ENCODE measurements at regions not wholly inside any gene's neighbourhood (a gene's known extent, or its start where the extent isn't known, plus 50 kb on each side); places are given as distances from the start of the nearest gene placed in this dataset.

DNA sequence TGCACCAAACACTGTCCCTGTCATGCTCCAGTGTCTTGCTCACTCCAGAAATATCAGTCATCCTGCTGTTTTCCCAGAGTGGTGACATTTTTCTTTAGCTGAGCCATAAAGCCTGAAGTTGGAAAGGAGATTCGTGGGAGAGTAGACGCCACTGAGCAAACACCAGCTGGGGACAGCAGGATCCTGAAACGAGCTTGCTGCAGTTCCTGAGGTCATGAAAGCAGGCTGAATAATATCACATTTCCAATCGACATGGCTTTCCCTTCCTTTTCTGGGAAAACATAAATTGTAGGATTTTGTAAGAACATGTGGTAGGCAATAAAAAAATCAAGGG lies 276.4 kb downstream of the CDCA7 start:
- no peak overlapping the region for H4K91ac ChIP-seq (ENCODE audit: insufficient read length, low read depth, low read length)
- H3K27ac Mint-ChIP-seq: peak overlapping the region in 2 of 3 experiments; percentile 4 to 12; a peak in 1 of 7 replicates

More for the DNA sequence above, 276.4 kb downstream of the CDCA7 start:
- Histone ChIP-seq H3K9me3 (ENCODE audit: control insufficient read depth, low read depth, low read length) (no peaks in the 10 kb centered on the region), H3K27ac (ENCODE audit: insufficient read length, low read depth, low read length) (no peak overlapping the region), H3K9ac (ENCODE audit: extremely low read depth, insufficient read length, low read length) (no peak overlapping the region), H3K4me1 (ENCODE audit: insufficient read depth, low read length) (no peaks in the 10 kb centered on the region), H4K5ac (ENCODE audit: insufficient read length, low read depth, low read length) (no peak overlapping the region), H3K23ac (ENCODE audit: insufficient read length, low read depth, low read length) (no peak overlapping the region), H3K18ac (ENCODE audit: insufficient read length, low read depth, low read length) (no peak overlapping the region), H3K23me2 (ENCODE audit: insufficient read length, low read depth, low read length, poor library complexity, severe bottlenecking) (no peaks in the 10 kb centered on the region), H3K4ac (ENCODE audit: low read depth, low read length) (no peak overlapping the region), H2BK120ac (ENCODE audit: low read depth, low read length, poor library complexity, severe bottlenecking) (no peak overlapping the region), H3T11ph (ENCODE audit: low read length) (no peak overlapping the region), H2AFZ (ENCODE audit: low read length) (no peak overlapping the region), H3K4me2 (ENCODE audit: insufficient read depth, insufficient read length, low read length) (no peak overlapping the region), H3K27me3 (ENCODE audit: insufficient read depth, low read length) (no peaks in the 10 kb centered on the region), H2BK12ac (ENCODE audit: insufficient read length, low read depth, low read length) (no peak overlapping the region), H2BK20ac (ENCODE audit: low read depth, low read length, poor library complexity, severe bottlenecking) (no peak overlapping the region), H2BK5ac (ENCODE audit: insufficient read length, low read length) (no peak overlapping the region), H4K20me1 (ENCODE audit: control insufficient read depth, insufficient read depth, insufficient read length) (no peaks in the 10 kb centered on the region), H3K79me2 (ENCODE audit: insufficient read depth, low read length) (no peaks in the 10 kb centered on the region), H2BK15ac (ENCODE audit: low read depth, low read length) (no peak overlapping the region), H3K14ac (ENCODE audit: insufficient read depth, low read length) (no peak overlapping the region), H3K56ac (ENCODE audit: insufficient read length, low read depth, low read length) (no peak overlapping the region), H3K79me1 (ENCODE audit: insufficient read depth, low read depth, low read length, poor library complexity, severe bottlenecking) (no peaks in the 10 kb centered on the region), H4K8ac (replicated peaks; ENCODE audit: insufficient read length, low read depth, low read length) (no peak overlapping the region), H2AK5ac (ENCODE audit: insufficient read length, low read length) (no peak overlapping the region)
- H3K36me3 Mint-ChIP-seq (ENCODE audit: insufficient read depth in 1 of 3, low read depth in 3 of 3): no peaks in the 10 kb centered on the region
- no peak overlapping the region for H3K4me3 Mint-ChIP-seq
- no CpG with 5 or more reads among the region's 4 CpGs for WGBS (ENCODE audit: extremely low coverage, insufficient read length, low lambda C conversion rate)
- DNase-seq: no peak
- no peaks in the 10 kb centered on the region; the same call in 1 of the 2 replicates for H3K27me3 Mint-ChIP-seq (ENCODE audit: low read depth)
- no peak for TF ChIP-seq CTCF (conservative IDR thresholded peaks at IDR 0.05)
- H3K9me3 Mint-ChIP-seq: no peaks in the 10 kb centered on the region; a peak in 1 of 5 replicates
- H3K4me1 Mint-ChIP-seq: peaks cover 6 to 7% of the 10 kb centered on the region in 2 experiments; a peak in 3 of 4 replicates
